ENCODE measurements at regions not wholly inside any gene's neighbourhood (a gene's known extent, or its start where the extent isn't known, plus 50 kb on each side); places are given as distances from the start of the nearest gene placed in this dataset.

- no peak for TF ChIP-seq POLR2A (IDR thresholded peaks at IDR 0.05)
- TF ChIP-seq, protein P1, sequence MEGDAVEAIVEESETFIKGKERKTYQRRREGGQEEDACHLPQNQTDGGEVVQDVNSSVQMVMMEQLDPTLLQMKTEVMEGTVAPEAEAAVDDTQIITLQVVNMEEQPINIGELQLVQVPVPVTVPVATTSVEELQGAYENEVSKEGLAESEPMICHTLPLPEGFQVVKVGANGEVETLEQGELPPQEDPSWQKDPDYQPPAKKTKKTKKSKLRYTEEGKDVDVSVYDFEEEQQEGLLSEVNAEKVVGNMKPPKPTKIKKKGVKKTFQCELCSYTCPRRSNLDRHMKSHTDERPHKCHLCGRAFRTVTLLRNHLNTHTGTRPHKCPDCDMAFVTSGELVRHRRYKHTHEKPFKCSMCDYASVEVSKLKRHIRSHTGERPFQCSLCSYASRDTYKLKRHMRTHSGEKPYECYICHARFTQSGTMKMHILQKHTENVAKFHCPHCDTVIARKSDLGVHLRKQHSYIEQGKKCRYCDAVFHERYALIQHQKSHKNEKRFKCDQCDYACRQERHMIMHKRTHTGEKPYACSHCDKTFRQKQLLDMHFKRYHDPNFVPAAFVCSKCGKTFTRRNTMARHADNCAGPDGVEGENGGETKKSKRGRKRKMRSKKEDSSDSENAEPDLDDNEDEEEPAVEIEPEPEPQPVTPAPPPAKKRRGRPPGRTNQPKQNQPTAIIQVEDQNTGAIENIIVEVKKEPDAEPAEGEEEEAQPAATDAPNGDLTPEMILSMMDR (IDR thresholded peaks at IDR 0.05), result no peak
- no peak for TF ChIP-seq EP300 (IDR thresholded peaks at IDR 0.05)
- no peak for TF ChIP-seq POLR2AphosphoS5 (IDR thresholded peaks at IDR 0.05)
Observed at GRCh38 chr16:86375851-86376250, 134.5 kb upstream of the FOXF1 start.
